Thyroid gland (tissue), 4 donors: ENCODE measurements at regions not wholly inside any gene's neighbourhood (a gene's known extent, or its start where the extent isn't known, plus 50 kb on each side); places are given as distances from the start of the nearest gene placed in this dataset.

Experiments
- CTCF ChIP-seq, 6 experiments: fragments of 200-600 bp in 3 of 6; fragments of 450-650 bp in 3 of 6; sonication (generic) in 3 of 6; IDR thresholded peaks; one replicate each; pipeline ENCODE4 v1.5.1; 2016 to 2019; ENCODE audit warnings: antibody characterized with exemption in 6 of 6, mild to moderate bottlenecking in 2 of 6, inconsistent platforms in 1 of 6, moderate library complexity in 1 of 6
- POLR2A ChIP-seq, 2 donors: fragments of 450-650 bp; IDR thresholded peaks; one replicate each; pipeline ENCODE4 v1.6.1; 2017; ENCODE audit warnings: antibody characterized with exemption in 2 of 2, mild to moderate bottlenecking in 2 of 2, moderate library complexity in 1 of 2

DNA sequence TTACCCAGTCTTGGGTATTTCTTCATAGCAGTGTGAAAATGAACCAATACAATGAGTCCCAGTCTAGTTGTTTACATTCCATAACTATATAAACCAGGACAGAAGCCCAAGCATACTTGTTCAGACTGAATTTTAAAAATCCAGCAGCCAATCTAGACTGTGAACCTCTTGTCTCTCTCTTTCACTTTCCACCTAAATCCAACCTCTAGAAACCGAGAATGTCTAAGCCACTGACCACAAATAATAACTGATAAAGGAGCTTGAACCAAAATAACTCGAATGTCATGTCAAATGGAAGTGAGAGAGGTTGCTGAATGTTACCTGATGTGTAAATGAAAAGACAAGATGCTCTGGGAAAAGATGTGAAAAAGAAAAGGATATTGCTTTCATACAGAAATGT, 544.7 kb downstream of the NLGN4X start:
- TF ChIP-seq CTCF (IDR thresholded peaks at IDR 0.05) = no peak
- TF ChIP-seq POLR2A (IDR thresholded peaks at IDR 0.05) = no peak
